ENCODE measurements at regions not wholly inside any gene's neighbourhood (a gene's known extent, or its start where the extent isn't known, plus 50 kb on each side); places are given as distances from the start of the nearest gene placed in this dataset.

DNA sequence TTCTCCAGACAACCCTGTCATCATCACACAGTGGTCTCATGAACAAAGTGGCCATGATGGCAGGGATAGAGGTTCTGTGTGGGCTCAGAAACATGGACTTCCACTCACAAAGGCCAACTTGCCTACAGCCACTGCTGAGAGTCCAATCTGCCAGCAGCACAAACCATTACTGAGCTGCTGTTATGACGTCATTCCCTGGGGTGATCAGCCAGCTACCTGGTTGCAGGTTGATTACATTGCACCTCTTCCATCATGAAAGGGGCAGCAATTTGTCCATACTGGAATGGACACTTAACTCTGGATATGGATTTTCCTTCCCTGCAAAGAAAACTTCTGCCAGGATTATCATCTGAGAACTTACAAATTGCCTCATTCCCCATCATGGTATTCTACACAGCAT is 1275.9 kb downstream of the TYW1 start:
- TF ChIP-seq, protein P1, sequence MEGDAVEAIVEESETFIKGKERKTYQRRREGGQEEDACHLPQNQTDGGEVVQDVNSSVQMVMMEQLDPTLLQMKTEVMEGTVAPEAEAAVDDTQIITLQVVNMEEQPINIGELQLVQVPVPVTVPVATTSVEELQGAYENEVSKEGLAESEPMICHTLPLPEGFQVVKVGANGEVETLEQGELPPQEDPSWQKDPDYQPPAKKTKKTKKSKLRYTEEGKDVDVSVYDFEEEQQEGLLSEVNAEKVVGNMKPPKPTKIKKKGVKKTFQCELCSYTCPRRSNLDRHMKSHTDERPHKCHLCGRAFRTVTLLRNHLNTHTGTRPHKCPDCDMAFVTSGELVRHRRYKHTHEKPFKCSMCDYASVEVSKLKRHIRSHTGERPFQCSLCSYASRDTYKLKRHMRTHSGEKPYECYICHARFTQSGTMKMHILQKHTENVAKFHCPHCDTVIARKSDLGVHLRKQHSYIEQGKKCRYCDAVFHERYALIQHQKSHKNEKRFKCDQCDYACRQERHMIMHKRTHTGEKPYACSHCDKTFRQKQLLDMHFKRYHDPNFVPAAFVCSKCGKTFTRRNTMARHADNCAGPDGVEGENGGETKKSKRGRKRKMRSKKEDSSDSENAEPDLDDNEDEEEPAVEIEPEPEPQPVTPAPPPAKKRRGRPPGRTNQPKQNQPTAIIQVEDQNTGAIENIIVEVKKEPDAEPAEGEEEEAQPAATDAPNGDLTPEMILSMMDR (conservative IDR thresholded peaks at IDR 0.05; ENCODE audit: low read depth in 2 of 2), result no peak
- TF ChIP-seq CREB1 (CRISPR knock-in tag; IDR thresholded peaks at IDR 0.05; ENCODE audit: low read depth) (no peak), EZH2phosphoT487 (IDR thresholded peaks at IDR 0.05; ENCODE audit: unreplicated experiment) (no peak), EZH2 (IDR thresholded peaks at IDR 0.05; ENCODE audit: low read depth, unreplicated experiment) (no peak), POLR2AphosphoS5 (IDR thresholded peaks at IDR 0.05; ENCODE audit: low read depth) (no peak), STAT1 (IDR thresholded peaks at IDR 0.05; ENCODE audit: unreplicated experiment) (no peak), NANOG (IDR thresholded peaks at IDR 0.05; ENCODE audit: borderline replicate concordance) (no peak)
- TF ChIP-seq, protein P2, sequence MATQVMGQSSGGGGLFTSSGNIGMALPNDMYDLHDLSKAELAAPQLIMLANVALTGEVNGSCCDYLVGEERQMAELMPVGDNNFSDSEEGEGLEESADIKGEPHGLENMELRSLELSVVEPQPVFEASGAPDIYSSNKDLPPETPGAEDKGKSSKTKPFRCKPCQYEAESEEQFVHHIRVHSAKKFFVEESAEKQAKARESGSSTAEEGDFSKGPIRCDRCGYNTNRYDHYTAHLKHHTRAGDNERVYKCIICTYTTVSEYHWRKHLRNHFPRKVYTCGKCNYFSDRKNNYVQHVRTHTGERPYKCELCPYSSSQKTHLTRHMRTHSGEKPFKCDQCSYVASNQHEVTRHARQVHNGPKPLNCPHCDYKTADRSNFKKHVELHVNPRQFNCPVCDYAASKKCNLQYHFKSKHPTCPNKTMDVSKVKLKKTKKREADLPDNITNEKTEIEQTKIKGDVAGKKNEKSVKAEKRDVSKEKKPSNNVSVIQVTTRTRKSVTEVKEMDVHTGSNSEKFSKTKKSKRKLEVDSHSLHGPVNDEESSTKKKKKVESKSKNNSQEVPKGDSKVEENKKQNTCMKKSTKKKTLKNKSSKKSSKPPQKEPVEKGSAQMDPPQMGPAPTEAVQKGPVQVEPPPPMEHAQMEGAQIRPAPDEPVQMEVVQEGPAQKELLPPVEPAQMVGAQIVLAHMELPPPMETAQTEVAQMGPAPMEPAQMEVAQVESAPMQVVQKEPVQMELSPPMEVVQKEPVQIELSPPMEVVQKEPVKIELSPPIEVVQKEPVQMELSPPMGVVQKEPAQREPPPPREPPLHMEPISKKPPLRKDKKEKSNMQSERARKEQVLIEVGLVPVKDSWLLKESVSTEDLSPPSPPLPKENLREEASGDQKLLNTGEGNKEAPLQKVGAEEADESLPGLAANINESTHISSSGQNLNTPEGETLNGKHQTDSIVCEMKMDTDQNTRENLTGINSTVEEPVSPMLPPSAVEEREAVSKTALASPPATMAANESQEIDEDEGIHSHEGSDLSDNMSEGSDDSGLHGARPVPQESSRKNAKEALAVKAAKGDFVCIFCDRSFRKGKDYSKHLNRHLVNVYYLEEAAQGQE (IDR thresholded peaks at IDR 0.05; ENCODE audit: unreplicated experiment), result no peak
- TF ChIP-seq, protein P3, sequence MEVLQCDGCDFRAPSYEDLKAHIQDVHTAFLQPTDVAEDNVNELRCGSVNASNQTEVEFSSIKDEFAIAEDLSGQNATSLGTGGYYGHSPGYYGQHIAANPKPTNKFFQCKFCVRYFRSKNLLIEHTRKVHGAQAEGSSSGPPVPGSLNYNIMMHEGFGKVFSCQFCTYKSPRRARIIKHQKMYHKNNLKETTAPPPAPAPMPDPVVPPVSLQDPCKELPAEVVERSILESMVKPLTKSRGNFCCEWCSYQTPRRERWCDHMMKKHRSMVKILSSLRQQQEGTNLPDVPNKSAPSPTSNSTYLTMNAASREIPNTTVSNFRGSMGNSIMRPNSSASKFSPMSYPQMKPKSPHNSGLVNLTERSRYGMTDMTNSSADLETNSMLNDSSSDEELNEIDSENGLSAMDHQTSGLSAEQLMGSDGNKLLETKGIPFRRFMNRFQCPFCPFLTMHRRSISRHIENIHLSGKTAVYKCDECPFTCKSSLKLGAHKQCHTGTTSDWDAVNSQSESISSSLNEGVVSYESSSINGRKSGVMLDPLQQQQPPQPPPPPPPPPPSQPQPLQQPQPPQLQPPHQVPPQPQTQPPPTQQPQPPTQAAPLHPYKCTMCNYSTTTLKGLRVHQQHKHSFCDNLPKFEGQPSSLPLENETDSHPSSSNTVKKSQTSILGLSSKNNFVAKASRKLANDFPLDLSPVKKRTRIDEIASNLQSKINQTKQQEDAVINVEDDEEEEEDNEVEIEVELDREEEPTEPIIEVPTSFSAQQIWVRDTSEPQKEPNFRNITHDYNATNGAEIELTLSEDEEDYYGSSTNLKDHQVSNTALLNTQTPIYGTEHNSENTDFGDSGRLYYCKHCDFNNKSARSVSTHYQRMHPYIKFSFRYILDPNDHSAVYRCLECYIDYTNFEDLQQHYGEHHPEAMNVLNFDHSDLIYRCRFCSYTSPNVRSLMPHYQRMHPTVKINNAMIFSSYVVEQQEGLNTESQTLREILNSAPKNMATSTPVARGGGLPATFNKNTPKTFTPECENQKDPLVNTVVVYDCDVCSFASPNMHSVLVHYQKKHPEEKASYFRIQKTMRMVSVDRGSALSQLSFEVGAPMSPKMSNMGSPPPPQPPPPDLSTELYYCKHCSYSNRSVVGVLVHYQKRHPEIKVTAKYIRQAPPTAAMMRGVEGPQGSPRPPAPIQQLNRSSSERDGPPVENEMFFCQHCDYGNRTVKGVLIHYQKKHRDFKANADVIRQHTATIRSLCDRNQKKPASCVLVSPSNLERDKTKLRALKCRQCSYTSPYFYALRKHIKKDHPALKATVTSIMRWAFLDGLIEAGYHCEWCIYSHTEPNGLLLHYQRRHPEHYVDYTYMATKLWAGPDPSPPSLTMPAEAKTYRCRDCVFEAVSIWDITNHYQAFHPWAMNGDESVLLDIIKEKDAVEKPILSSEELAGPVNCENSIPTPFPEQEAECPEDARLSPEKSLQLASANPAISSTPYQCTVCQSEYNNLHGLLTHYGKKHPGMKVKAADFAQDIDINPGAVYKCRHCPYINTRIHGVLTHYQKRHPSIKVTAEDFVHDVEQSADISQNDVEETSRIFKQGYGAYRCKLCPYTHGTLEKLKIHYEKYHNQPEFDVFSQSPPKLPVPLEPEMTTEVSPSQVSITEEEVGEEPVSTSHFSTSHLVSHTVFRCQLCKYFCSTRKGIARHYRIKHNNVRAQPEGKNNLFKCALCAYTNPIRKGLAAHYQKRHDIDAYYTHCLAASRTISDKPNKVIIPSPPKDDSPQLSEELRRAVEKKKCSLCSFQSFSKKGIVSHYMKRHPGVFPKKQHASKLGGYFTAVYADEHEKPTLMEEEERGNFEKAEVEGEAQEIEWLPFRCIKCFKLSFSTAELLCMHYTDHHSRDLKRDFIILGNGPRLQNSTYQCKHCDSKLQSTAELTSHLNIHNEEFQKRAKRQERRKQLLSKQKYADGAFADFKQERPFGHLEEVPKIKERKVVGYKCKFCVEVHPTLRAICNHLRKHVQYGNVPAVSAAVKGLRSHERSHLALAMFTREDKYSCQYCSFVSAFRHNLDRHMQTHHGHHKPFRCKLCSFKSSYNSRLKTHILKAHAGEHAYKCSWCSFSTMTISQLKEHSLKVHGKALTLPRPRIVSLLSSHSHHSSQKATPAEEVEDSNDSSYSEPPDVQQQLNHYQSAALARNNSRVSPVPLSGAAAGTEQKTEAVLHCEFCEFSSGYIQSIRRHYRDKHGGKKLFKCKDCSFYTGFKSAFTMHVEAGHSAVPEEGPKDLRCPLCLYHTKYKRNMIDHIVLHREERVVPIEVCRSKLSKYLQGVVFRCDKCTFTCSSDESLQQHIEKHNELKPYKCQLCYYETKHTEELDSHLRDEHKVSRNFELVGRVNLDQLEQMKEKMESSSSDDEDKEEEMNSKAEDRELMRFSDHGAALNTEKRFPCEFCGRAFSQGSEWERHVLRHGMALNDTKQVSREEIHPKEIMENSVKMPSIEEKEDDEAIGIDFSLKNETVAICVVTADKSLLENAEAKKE (CRISPR knock-in tag; IDR thresholded peaks at IDR 0.05), result no peak
- TF ChIP-seq, protein P4, sequence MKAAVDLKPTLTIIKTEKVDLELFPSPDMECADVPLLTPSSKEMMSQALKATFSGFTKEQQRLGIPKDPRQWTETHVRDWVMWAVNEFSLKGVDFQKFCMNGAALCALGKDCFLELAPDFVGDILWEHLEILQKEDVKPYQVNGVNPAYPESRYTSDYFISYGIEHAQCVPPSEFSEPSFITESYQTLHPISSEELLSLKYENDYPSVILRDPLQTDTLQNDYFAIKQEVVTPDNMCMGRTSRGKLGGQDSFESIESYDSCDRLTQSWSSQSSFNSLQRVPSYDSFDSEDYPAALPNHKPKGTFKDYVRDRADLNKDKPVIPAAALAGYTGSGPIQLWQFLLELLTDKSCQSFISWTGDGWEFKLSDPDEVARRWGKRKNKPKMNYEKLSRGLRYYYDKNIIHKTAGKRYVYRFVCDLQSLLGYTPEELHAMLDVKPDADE (IDR thresholded peaks at IDR 0.05), result no peak
